GM13976 (cell line): ENCODE measurements at regions not wholly inside any gene's neighbourhood (a gene's known extent, or its start where the extent isn't known, plus 50 kb on each side); places are given as distances from the start of the nearest gene placed in this dataset.
"Not testable (repeated sequence)": the region's sequence is repeated elsewhere in the genome, so short reads cannot be mapped to it uniquely, and the experiment has no call there.

Experiments
- DNase-seq: peaks from one replicate; pipeline ENCODE4 v3.0.0; 2012; ENCODE audit warnings: low spot score
- CTCF ChIP-seq: IDR thresholded peaks from 2 replicates; pipeline ENCODE4 v1.5.1; 2012; ENCODE audit warnings: borderline replicate concordance, mild to moderate bottlenecking; ENCODE audit not compliant: insufficient read depth; ENCODE audit errors: extremely low read depth, missing control alignments, control extremely low read depth
- in situ Hi-C: fragments of 300-500 bp; cut with MboI; formaldehyde crosslinking; loops from one replicate; pipeline ENCODE4 v1.12.0; 2022; ENCODE audit warnings: low sequenced_read_pairs, mixed read lengths, inconsistent platforms; ENCODE audit not compliant: unreplicated experiment

- no peak for TF ChIP-seq CTCF
- in situ Hi-C loops: no loop called here
- no peak for DNase-seq
These were observed 549.3 kb upstream of the PPP2R3A start for GRCh38 chr3:135416182-135416581.

- no peak for TF ChIP-seq CTCF
- no peak for DNase-seq
- in situ Hi-C loops: no loop called here
These were observed 546.4 kb upstream of the PPP2R3A start for GRCh38 chr3:135419155-135419554.

- DNase-seq: no peak
- no peak for TF ChIP-seq CTCF
- in situ Hi-C loops: no loop called here
These were observed 539.0 kb upstream of the PPP2R3A start for GRCh38 chr3:135426508-135426907.

DNA sequence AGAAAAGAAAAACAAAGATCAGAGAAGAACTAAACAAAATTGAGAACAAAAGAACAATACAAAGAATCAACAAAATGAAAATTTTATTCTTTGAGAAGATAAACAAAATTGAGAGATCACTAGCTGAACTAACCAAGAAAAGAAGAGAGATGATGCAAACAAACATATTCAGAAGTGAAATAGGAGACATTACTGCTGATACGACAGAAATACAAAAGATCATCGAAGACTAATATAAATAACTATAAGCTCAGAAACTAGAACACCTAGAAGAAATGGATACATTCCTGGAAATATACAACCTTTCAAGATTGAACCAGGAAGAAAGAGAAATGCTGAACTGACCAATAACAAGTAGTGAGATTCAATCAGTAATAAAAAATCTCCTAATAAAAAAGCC is 533.1 kb upstream of the PPP2R3A start:
- in situ Hi-C loops: no loop called here
- TF ChIP-seq CTCF: no peak
- no peak for DNase-seq

DNA sequence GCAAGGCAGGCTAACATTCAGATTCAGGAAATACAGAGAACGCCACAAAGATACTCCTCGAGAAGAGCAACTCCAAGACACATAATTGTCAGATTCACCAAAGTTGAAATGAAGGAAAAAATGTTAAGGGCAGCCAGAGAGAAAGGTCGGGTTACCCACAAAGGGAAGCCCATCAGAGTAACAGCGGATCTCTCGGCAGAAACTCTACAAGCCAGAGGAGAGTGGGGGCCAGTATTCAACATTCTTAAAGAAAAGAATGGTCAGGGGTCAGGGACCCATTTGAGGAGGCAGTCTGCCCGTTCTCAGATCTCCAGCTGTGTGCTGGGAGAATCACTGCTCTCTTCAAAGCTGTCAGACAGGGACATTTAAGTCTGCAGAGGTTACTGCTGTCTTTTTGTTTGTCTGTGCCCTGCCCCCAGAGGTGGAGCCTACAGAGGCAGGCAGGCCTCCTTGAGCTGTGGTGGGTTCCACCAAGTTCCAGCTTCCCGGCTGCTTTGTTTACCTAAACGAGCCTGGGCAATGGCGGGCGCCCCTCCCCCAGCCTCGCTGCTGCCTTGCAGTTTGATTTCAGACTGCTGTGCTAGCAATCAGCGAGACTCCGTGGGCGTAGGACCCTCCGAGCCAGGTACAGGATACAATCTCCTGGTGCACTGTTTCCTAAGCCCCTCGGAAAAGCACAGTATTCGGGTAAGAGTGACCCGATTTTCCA is 526.5 kb upstream of the PPP2R3A start:
- in situ Hi-C loops, DNase-seq: not testable (repeated sequence)

- DNase-seq, in situ Hi-C loops: not testable (repeated sequence)
These were observed 525.9 kb upstream of the PPP2R3A start for GRCh38 chr3:135439632-135440031.

- TF ChIP-seq CTCF: no peak
- no peak for DNase-seq
- in situ Hi-C loops: no loop called here
These were observed 525.3 kb upstream of the PPP2R3A start for GRCh38 chr3:135440233-135440632.

- no peak for TF ChIP-seq CTCF
- in situ Hi-C loops: no loop called here
- no peak for DNase-seq
These were observed 524.8 kb upstream of the PPP2R3A start for GRCh38 chr3:135440746-135441145.
